ENCODE measurements at regions not wholly inside any gene's neighbourhood (a gene's known extent, or its start where the extent isn't known, plus 50 kb on each side); places are given as distances from the start of the nearest gene placed in this dataset.

- DNase-seq (ENCODE audit: low read depth), result no peak
- no peak overlapping the region for H3K4me3 ChIP-seq (ENCODE audit: low read depth, low read length)
- TF ChIP-seq CTCF (IDR thresholded peaks at IDR 0.05; ENCODE audit: insufficient read depth, low read depth, low read length), result no peak
Observed at GRCh38 chr20:24147961-24148360, 159.4 kb upstream of the GGTLC1 start.

GRCh38 chr20:24147479-24147878 is 158.9 kb upstream of the GGTLC1 start:
- TF ChIP-seq CTCF (IDR thresholded peaks at IDR 0.05; ENCODE audit: insufficient read depth, low read depth, low read length), result no peak
- DNase-seq (ENCODE audit: low read depth), result no peak
- H3K4me3 ChIP-seq (ENCODE audit: low read depth, low read length), result no peak overlapping the region

GRCh38 chr20:24146231-24146634 is 157.7 kb upstream of the GGTLC1 start:
- DNase-seq (ENCODE audit: low read depth), result no peak
- no peak for TF ChIP-seq CTCF (IDR thresholded peaks at IDR 0.05; ENCODE audit: insufficient read depth, low read depth, low read length)

GRCh38 chr20:24144371-24144770 is 155.8 kb upstream of the GGTLC1 start:
- TF ChIP-seq CTCF (IDR thresholded peaks at IDR 0.05; ENCODE audit: insufficient read depth, low read depth, low read length), result no peak
- DNase-seq (ENCODE audit: low read depth), result no peak
- no peak overlapping the region for H3K4me3 ChIP-seq (ENCODE audit: low read depth, low read length)

More at GRCh38 chr20:24146231-24146634, 157.7 kb upstream of the GGTLC1 start:
- no peak overlapping the region for H3K4me3 ChIP-seq (ENCODE audit: low read depth, low read length)

- no peak for TF ChIP-seq CTCF (IDR thresholded peaks at IDR 0.05; ENCODE audit: insufficient read depth, low read depth, low read length)
- DNase-seq (ENCODE audit: low read depth), result no peak
Observed at GRCh38 chr20:24141111-24141510, 152.5 kb upstream of the GGTLC1 start.

GRCh38 chr20:24139846-24140245 is 151.3 kb upstream of the GGTLC1 start:
- no peak for DNase-seq (ENCODE audit: low read depth)
- H3K4me3 ChIP-seq (ENCODE audit: low read depth, low read length), result no peak overlapping the region
- no peak for TF ChIP-seq CTCF (IDR thresholded peaks at IDR 0.05; ENCODE audit: insufficient read depth, low read depth, low read length)

More at GRCh38 chr20:24141111-24141510, 152.5 kb upstream of the GGTLC1 start:
- no peak overlapping the region for H3K4me3 ChIP-seq (ENCODE audit: low read depth, low read length)

- DNase-seq (ENCODE audit: low read depth), result no peak
Observed at GRCh38 chr20:24138951-24139350, 150.4 kb upstream of the GGTLC1 start.

More at GRCh38 chr20:24138951-24139350, 150.4 kb upstream of the GGTLC1 start:
- H3K4me3 ChIP-seq (ENCODE audit: low read depth, low read length), result no peak overlapping the region
- no peak for TF ChIP-seq CTCF (IDR thresholded peaks at IDR 0.05; ENCODE audit: insufficient read depth, low read depth, low read length)

Data from fibroblast of villous mesenchyme (primary cell).